ENCODE measurements at regions not wholly inside any gene's neighbourhood (a gene's known extent, or its start where the extent isn't known, plus 50 kb on each side); places are given as distances from the start of the nearest gene placed in this dataset.

DNA sequence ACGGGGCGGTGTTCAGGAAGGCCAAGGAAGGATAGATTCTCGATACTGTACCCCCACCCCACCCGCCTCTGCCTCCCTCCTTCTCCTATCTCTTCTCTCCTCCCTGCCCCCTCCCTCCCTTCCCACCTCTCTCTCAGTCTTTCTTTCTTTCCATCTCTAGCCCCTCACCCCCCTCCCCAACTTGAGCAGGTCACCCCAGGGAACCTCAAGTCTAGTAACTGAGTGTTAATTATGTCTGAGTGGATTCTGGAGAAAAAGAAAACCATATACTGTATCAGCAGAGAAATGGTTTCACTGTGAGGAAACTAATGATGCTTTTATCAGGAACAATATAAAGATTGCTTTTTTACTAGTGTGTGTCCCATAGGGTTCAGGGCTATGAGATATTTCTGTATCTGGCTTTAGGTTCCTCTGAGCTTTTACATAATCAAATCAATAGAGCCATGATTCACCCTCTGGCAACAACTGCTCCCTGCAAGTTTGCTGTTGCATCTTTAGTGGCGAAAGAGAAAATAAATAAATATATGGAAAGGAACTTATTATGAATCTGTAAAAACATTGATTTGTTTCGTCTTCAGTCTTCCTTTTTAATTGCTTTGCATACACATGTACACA lies 639.7 kb downstream of the CCDC171 start:
- H3K4me1 ChIP-seq (ENCODE audit: low read length): peaks cover 4% of the 10 kb centered on the region; the same call in 1 of the 2 replicates
- H3K79me2 ChIP-seq (ENCODE audit: low read length): no peaks in the 10 kb centered on the region
- no peak overlapping the region for H3K27ac ChIP-seq (ENCODE audit: low read length)
- no peaks in the 10 kb centered on the region for H3K36me3 ChIP-seq (replicated peaks; ENCODE audit: low read depth, low read length)
- H3K4me2 ChIP-seq (ENCODE audit: low read length): peak overlapping the region; percentile 92
- H3K9ac ChIP-seq (ENCODE audit: low read length): no peak overlapping the region
- peak overlapping the region; percentile 90; the same call in 1 of the 2 replicates for H2AFZ ChIP-seq (ENCODE audit: low read depth, low read length)
- H3K27me3 ChIP-seq (ENCODE audit: low read depth, low read length): no peaks in the 10 kb centered on the region
- peak overlapping the region; percentile 65; the same call in 1 of the 2 replicates for H3K4me3 ChIP-seq (ENCODE audit: low read length)
- TF ChIP-seq EZH2phosphoT487 (IDR thresholded peaks at IDR 0.05; ENCODE audit: low read depth): no peak
- TF ChIP-seq, protein P1, sequence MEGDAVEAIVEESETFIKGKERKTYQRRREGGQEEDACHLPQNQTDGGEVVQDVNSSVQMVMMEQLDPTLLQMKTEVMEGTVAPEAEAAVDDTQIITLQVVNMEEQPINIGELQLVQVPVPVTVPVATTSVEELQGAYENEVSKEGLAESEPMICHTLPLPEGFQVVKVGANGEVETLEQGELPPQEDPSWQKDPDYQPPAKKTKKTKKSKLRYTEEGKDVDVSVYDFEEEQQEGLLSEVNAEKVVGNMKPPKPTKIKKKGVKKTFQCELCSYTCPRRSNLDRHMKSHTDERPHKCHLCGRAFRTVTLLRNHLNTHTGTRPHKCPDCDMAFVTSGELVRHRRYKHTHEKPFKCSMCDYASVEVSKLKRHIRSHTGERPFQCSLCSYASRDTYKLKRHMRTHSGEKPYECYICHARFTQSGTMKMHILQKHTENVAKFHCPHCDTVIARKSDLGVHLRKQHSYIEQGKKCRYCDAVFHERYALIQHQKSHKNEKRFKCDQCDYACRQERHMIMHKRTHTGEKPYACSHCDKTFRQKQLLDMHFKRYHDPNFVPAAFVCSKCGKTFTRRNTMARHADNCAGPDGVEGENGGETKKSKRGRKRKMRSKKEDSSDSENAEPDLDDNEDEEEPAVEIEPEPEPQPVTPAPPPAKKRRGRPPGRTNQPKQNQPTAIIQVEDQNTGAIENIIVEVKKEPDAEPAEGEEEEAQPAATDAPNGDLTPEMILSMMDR (IDR thresholded peaks at IDR 0.05; ENCODE audit: low read depth, low read length): no peak
- no peaks in the 10 kb centered on the region for H4K20me1 ChIP-seq (ENCODE audit: insufficient read depth, low read length)
- no peaks in the 10 kb centered on the region for H3K9me3 ChIP-seq (ENCODE audit: insufficient read depth, low read length)

DNA sequence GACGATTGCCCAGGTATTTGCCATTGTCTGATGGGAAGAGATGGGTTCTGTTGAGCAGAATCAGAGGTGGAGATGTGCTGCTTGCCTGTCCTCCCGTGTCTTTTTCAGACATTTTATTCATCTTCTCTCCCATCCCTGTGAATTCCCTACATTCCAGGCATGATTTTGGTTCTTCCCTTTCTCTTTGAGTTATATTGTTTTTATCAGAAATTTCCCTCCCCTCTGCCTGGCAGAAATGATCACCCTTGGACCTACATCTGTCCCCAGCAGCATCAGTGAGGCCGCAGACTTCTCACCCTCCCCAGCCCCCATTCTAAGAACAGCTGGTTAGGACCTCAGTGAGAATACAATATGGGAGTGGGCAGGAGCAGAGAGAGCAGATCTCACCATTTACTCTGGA lies 640.2 kb downstream of the CCDC171 start:
- H4K20me1 ChIP-seq (ENCODE audit: insufficient read depth, low read length): no peaks in the 10 kb centered on the region
- no peaks in the 10 kb centered on the region for H3K36me3 ChIP-seq (replicated peaks; ENCODE audit: low read depth, low read length)
- no peak for TF ChIP-seq EZH2phosphoT487 (IDR thresholded peaks at IDR 0.05; ENCODE audit: low read depth)
- no peaks in the 10 kb centered on the region for H3K79me2 ChIP-seq (ENCODE audit: low read length)
- no peak overlapping the region for H2AFZ ChIP-seq (ENCODE audit: low read depth, low read length)
- H3K27ac ChIP-seq (ENCODE audit: low read length): no peak overlapping the region
- H3K9ac ChIP-seq (ENCODE audit: low read length): no peak overlapping the region
- H3K4me1 ChIP-seq (ENCODE audit: low read length): peaks cover 4% of the 10 kb centered on the region; the same call in 1 of the 2 replicates
- H3K4me3 ChIP-seq (ENCODE audit: low read length): no peak overlapping the region
- no peak overlapping the region for H3K4me2 ChIP-seq (ENCODE audit: low read length)
- H3K9me3 ChIP-seq (ENCODE audit: insufficient read depth, low read length): no peaks in the 10 kb centered on the region
- no peaks in the 10 kb centered on the region for H3K27me3 ChIP-seq (ENCODE audit: low read depth, low read length)

DNA sequence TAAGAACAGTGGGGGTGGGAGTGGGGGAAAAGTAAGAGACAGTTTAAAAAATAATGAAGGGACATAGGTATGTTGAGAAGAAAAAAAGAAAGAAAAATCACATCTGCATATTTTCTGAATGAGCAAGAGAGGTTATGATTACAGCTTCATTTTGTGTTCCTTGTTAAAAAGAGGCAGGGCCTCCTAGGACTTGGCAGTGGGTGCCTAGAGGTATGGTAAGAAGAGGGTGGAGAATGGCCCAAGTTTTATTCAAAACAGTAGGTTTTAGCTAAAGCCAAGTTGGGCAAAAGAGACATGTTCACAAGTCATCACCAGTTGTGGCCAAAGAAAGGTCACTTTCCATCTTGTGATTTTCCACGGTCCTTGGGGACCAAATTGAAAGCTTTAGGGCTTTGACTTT lies 643.4 kb downstream of the CCDC171 start:
- H3K36me3 ChIP-seq (replicated peaks; ENCODE audit: low read depth, low read length): no peaks in the 10 kb centered on the region
- no peak overlapping the region for H3K4me3 ChIP-seq (ENCODE audit: low read length)
- no peaks in the 10 kb centered on the region for H4K20me1 ChIP-seq (ENCODE audit: insufficient read depth, low read length)
- no peak overlapping the region for H3K27ac ChIP-seq (ENCODE audit: low read length)
- no peak overlapping the region for H3K9ac ChIP-seq (ENCODE audit: low read length)
- TF ChIP-seq, protein P1 (IDR thresholded peaks at IDR 0.05; ENCODE audit: low read depth, low read length): no peak
- no peak for TF ChIP-seq EZH2phosphoT487 (IDR thresholded peaks at IDR 0.05; ENCODE audit: low read depth)
- H3K4me2 ChIP-seq (ENCODE audit: low read length): no peak overlapping the region
- no peaks in the 10 kb centered on the region for H3K9me3 ChIP-seq (ENCODE audit: insufficient read depth, low read length)
- no peak overlapping the region for H2AFZ ChIP-seq (ENCODE audit: low read depth, low read length)
- no peaks in the 10 kb centered on the region for H3K27me3 ChIP-seq (ENCODE audit: low read depth, low read length)
- no peaks in the 10 kb centered on the region for H3K79me2 ChIP-seq (ENCODE audit: low read length)
- peaks cover 4% of the 10 kb centered on the region; the same call in 1 of the 2 replicates for H3K4me1 ChIP-seq (ENCODE audit: low read length)

DNA sequence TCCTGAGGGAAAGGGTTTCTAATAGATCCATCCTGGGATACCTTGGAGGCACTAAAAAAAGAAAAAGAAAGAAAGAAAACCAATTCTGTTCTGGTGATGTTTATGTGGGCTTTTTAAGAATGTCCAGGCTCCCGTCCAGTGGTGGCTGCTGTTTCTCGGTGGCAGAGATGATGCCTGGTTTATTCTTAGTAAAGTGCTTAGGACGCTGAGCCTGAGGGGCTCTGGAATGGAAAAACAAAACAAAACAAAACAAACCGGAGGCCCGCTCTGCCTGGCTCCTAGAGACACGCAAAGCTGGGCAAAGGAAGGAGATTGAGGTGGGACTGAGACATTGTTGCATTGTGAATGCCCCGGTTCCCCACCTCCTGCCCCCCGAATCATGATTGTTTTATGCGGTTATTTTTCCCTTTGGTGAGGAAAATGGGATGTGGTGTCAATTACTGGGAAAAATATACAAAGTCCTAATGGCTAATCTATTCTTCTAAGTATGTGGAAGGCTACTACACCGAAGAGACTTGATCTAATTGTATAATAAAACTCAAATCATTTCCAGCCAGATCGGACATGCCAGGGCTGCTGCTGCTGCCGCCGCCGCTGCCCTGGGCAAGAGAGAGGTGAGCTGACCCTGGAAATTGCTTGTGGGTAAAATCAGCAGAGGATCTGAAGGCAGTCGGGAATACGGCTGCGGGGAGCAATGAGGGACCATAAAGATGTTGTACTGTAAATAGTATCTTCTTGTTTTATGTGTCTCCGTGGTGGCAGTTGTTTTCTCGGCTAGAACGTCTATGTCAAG lies 644.9 kb downstream of the CCDC171 start:
- no peak overlapping the region for H3K27ac ChIP-seq (ENCODE audit: low read length)
- no peaks in the 10 kb centered on the region for H3K79me2 ChIP-seq (ENCODE audit: low read length)
- H3K36me3 ChIP-seq (replicated peaks; ENCODE audit: low read depth, low read length): no peaks in the 10 kb centered on the region
- no peaks in the 10 kb centered on the region for H4K20me1 ChIP-seq (ENCODE audit: insufficient read depth, low read length)
- H3K27me3 ChIP-seq (ENCODE audit: low read depth, low read length): no peaks in the 10 kb centered on the region
- H2AFZ ChIP-seq (ENCODE audit: low read depth, low read length): no peak overlapping the region
- no peak for TF ChIP-seq EZH2phosphoT487 (IDR thresholded peaks at IDR 0.05; ENCODE audit: low read depth)
- TF ChIP-seq, protein P1 (IDR thresholded peaks at IDR 0.05; ENCODE audit: low read depth, low read length): no peak
- no peak overlapping the region for H3K4me3 ChIP-seq (ENCODE audit: low read length)
- no peaks in the 10 kb centered on the region for H3K4me1 ChIP-seq (ENCODE audit: low read length)
- no peaks in the 10 kb centered on the region for H3K9me3 ChIP-seq (ENCODE audit: insufficient read depth, low read length)
- no peak overlapping the region for H3K4me2 ChIP-seq (ENCODE audit: low read length)
- no peak overlapping the region for H3K9ac ChIP-seq (ENCODE audit: low read length)

Measured in OCI-LY3 (cell line).